Suppressor macrophage treated with lipopolysaccharide for 1 hour (primary cell): ENCODE measurements at regions not wholly inside any gene's neighbourhood (a gene's known extent, or its start where the extent isn't known, plus 50 kb on each side); places are given as distances from the start of the nearest gene placed in this dataset.
A peak's percentile ranks its signal among the peaks of the same experiment; 100 is the strongest.
"Not testable (repeated sequence)": the region's sequence is repeated elsewhere in the genome, so short reads cannot be mapped to it uniquely, and the experiment has no call there.

Experiments used
- DNase-seq, 3 donors: peaks; one replicate each; pipeline ENCODE4 v3.0.0-alpha.2; 2020 to 2022

DNA sequence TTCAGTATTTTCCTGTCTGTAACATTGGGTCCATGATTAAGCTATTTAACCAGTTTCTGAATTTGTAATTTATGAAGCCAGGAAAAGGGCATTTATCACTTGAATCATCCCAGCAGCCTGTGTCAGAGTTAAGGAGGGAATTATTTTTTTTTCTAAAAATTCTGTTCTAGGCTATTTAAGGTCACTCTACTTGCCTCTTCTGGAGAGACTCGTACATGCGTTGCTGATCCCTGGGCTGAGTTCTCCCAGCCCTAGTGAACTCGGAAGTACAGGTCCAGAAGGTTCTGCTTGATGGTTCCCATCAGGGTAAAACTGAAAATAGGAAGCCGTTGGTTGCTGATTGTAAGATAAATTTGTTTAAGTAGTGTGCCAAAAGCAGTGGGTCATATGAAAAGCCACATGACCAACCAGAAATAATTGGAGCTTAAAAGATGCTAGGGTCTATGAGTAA lies 90.7 kb downstream of the GPR88 start:
- DNase-seq: peak in 1 of 3 donors; percentile 21

DNA sequence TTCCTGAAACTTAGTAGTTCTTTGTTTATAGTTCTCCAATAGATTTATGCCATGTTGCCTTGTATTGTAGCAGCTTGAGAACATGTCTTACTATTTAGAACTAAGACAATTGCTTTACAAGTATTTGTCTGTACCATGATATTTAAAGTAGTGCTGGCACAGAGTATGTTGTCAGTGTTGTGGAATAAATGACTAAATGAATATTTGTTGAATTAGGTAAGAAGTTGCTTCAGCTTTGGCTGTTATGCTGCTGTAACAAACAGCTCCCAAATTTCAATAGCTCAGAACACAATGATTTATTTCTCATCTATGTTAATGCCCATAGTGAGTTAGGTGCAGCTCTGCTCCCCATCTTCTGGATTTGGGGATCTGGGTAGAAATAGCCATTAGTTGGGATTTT lies 90.2 kb upstream of the VCAM1 start:
- no peak for DNase-seq

DNA sequence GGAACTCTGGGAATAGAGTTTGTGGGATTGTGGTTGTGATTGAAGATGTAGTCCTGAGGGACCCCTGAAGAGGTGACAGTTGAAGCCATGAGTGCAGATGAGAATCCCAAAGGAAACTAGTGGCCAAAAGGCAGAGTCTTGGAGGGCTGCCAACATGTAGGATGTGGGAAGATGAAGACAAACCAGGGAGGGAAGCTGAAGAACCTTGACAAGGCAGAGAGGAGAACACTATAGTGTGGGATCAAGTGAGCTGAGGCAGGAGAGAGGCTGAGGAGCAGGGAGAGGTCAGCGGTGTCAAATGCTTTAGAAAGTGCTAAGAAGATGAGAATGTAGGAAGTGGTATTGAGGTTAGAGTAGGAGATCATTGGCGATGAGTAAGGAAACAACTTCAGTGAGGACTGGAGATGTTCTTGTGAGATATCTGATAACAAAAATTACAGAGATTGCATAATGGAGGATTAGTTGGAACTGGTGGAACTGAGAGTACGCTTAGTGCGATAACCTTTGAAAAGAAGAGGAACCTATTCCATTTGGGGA lies 88.5 kb upstream of the VCAM1 start:
- peak; percentile 15 to 46 (median 44) for DNase-seq

DNA sequence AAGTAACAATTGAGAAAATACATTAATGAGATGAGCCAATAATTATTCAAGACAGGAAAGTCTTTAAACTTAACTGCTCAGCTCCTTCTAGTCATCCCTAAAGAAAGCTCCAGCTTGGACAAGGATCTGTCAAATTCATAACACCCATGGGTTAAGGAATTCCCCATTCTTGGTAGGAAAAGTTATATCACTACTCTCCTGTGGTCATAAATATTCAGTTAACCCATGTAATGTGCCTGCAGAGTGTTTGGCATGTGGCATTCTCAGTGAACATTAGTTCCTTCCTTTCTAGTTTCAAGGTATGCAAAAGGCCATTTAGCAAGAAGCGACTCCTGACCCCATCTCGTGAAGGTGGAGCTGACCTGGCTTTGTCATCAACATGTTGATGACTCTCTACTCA lies 76.7 kb upstream of the VCAM1 start:
- DNase-seq: no peak

DNA sequence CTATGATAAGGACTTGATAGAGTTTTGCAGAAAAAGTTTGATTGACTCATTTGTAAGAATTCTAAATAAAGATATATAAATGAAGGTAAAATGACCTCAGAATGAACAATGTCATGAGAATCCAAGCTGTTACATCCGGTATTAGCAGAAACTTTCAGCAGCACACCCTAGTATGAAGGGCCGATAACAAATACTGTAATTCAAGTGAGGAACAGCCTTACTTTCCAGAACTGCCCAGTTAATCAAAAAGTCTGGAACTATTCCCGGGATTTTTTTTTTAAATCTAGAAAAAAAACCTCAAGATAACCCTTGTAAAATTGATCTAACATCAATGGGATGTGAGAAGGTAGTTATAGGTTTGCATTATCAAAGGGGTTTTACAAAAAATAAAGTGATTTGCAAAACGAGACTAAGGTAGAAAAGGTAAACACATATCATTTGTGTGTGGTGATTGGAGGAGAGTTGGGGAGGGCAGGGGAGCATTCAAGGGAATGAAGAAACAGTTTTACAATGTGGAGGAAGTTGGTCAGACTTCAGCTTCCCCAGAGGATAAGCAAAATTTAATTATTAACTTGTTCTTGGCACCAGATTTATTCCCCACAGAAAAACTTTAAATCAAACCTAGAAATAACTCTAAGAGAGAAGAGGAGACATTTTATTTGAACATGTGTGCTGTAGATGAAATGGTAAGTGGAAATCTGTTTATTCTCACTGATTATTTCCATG lies 75.9 kb upstream of the VCAM1 start:
- no peak for DNase-seq

DNA sequence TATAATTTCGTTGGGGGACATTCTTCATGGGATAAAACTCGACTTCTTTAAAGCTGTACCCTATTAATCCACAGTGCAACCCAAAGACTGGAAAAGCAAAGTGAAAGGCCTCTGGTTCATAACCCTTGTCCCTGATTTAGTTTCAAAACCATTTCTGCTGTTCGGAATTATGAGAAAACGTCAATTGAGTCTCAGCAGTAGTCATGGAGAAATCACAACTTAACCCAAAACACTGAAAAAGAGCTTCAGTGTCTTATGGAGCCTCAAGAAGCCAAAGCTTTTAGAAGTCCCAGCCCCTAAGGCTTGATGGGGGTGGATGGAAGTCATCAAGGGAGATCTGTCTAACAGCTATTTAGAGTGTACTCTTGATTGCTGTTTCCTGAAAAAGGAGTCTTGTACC lies 73.5 kb upstream of the VCAM1 start:
- DNase-seq: no peak

DNA sequence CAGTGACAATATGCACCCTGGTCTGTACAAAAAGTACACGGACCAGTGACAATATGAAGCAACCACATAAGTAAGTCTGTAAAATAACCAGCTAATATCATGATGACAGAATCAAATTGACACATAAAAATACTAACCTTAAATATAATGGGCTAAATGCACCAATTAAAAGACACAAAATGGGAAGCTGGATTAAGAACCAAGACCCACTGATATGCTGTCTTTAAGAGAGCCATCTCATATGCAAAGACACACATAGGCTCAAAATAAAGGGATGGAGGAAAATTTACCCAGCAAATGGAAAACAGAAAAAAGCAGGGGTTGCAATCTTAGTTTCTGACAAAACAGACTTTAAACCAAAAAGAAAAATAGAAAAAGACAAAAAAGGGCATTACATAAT lies 70.4 kb upstream of the VCAM1 start:
- DNase-seq: no peak

DNA sequence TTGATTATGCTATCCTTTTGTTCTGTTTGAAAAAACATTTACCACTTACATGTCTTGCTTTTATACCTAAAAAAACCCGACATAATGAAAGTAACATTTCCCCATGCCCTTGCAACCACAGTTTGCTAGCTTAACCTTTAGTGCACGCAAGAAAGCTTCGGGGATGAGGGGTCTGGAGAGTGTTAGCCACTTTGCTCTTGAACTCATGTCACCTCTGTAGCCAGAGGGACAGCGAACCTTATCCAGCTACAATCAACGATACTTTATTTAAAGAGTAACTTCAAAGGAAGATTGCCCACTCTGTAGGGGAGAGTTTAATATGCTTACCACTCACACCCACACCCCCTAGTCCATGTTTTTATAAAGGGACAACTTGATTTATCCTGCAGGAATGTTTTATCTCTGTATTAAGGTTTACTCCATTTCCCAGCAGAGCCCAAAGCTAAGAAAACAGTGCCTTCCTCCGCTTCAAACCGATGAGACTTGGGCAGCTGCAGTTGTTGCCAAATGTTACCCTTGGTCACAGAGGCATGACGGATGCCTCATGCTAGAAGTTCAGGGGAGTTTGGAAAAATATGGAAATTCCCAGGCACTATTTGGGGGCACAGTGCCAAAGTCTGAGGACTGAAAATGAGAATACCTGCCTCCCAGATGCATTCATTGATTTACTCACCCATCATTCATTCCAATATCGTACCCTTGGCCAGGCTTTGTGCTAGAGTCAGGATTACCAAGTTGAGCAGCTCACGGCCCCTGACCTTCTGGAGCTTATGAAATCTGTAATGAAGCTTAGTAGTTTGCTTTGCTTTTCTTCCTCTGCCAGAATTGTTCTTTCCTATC lies 61.4 kb upstream of the VCAM1 start:
- no peak for DNase-seq

DNA sequence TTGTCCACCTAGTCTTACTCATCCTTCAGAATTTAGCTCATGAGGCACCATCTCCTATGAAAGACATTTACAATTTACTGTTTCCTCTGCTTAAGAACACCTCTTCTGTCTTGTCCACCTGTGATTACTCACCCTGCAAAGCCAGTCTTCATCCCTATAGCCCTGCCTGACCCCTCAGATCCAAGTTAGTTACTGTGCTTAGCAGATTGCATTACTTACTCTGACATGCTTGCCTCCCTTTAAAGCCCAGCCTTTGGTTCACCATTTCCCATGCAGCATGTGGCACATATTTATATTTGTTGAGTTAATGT lies 60.9 kb upstream of the VCAM1 start:
- no peak for DNase-seq

DNA sequence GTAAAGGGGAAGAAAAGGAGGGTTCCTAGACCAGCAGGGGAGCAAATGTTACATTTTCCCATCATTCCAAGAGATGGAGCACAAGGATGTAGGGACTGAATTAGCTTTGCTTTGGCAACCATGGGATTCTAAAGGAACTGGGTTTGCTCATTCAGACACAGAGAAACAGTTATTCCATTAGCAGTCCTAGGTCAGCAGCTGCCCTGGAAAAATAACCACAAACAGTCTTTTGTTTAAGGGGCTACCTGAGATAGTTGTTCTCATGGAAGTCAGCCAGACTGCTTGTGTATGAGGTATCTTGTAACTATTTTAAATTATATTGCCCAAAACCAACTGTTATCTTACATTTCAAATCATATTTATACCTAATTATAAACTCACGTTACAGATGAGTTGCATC lies 58.4 kb upstream of the VCAM1 start:
- no peak for DNase-seq

DNA sequence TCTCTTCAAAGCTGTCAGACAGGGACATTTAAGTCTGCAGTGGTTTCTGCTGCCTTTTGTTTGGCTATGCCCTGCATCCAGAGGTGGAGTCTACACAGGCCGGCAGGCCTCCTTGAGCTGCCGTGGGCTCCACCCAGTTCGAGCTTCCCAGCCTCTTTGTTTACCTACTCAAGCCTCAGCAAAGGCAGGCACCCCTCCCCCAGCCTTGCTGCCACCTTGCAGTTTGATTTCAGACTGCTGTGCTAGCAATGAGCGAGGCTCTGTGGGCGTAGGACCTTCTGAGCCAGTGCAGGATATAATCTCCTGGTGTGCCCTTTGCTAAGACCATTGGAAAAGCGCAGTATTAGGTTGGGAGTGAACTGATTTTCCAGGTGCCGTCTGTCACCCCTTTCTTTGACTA lies 51.0 kb upstream of the VCAM1 start:
- DNase-seq: not testable (repeated sequence)
